ENCODE measurements at regions not wholly inside any gene's neighbourhood (a gene's known extent, or its start where the extent isn't known, plus 50 kb on each side); places are given as distances from the start of the nearest gene placed in this dataset.

DNA sequence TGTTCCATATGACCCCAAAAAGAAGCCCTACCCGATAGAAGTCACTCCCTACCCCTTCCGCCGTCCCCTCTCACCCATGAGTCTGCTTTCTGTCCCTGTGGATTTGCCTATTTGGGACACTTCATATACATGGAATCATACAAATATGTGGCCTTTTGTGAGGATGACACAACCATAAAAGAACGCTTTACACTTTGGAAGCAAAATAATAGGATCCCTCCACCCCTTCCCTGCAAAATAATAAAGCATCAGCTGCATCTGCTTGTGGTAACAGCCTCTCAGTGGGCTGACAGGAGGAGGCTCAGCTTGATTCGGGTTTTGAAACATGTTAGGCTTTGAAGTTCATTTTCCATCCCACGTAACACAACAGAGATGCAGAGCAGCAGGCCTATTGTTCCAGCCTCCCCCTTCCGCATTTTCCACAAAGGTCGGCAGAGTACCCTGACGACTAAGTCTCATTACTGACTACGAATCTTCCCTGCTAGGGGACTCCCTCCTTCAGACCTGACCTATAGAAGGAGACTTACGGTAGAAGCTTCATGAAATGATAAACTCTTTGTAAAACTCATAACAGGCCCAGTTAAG, 99.1 kb downstream of the ALDH8A1 start:
- peaks cover 2 to 4% of the 10 kb centered on the region in 2 experiments for H3K27me3 ChIP-seq (ENCODE audit: control insufficient read depth in 2 of 2, insufficient read depth in 2 of 2, low read length in 2 of 2)
- H2AFZ ChIP-seq (ENCODE audit: low read depth, low read length) = no peak overlapping the region
- H3K27ac ChIP-seq (ENCODE audit: insufficient read depth, low read depth, low read length) = no peak overlapping the region
- DNase-seq (ENCODE audit: low read depth, low spot score) (no peak), FAIRE-seq (no peak)
- H3K79me2 ChIP-seq (ENCODE audit: control insufficient read depth, insufficient read depth, low read length) = no peaks in the 10 kb centered on the region
- TF ChIP-seq, protein P1, sequence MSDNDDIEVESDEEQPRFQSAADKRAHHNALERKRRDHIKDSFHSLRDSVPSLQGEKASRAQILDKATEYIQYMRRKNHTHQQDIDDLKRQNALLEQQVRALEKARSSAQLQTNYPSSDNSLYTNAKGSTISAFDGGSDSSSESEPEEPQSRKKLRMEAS (IDR thresholded peaks at IDR 0.05; ENCODE audit: insufficient read depth, insufficient read length) = no peak
- no peak for TF ChIP-seq JUN (IDR thresholded peaks at IDR 0.05; ENCODE audit: borderline replicate concordance, insufficient read depth, insufficient read length, low read depth)
- TF ChIP-seq POLR2A (IDR thresholded peaks at IDR 0.05; ENCODE audit: low read depth, low read length) = no peak
- TF ChIP-seq, protein P2, sequence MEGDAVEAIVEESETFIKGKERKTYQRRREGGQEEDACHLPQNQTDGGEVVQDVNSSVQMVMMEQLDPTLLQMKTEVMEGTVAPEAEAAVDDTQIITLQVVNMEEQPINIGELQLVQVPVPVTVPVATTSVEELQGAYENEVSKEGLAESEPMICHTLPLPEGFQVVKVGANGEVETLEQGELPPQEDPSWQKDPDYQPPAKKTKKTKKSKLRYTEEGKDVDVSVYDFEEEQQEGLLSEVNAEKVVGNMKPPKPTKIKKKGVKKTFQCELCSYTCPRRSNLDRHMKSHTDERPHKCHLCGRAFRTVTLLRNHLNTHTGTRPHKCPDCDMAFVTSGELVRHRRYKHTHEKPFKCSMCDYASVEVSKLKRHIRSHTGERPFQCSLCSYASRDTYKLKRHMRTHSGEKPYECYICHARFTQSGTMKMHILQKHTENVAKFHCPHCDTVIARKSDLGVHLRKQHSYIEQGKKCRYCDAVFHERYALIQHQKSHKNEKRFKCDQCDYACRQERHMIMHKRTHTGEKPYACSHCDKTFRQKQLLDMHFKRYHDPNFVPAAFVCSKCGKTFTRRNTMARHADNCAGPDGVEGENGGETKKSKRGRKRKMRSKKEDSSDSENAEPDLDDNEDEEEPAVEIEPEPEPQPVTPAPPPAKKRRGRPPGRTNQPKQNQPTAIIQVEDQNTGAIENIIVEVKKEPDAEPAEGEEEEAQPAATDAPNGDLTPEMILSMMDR (IDR thresholded peaks at IDR 0.05; ENCODE audit: extremely low read depth in 1 of 2, insufficient read depth in 1 of 2, low read depth in 1 of 2, low read length in 2 of 2) = no peak
- dilution Hi-C loops (cut with MboI; ENCODE audit: extremely low pct_ligation_motif_present, low sequenced_read_pairs) = no loop called here
- CTCF ChIA-PET = interaction anchor here (0.5 to 0.6 kb wide), 2 partner anchors 294 to 356 kb away, joined by 3 read pairs; no protein-coding TSS in a partner anchor
- no TSS peak for BruUV-seq (replicated peaks)
- H4K20me1 ChIP-seq (replicated peaks; ENCODE audit: control insufficient read depth, extremely low read depth, insufficient read depth, low read length) = no peaks in the 10 kb centered on the region
- intact Hi-C loops (cut with micrococcal nuclease) = no loop called here
- H3K4me2 ChIP-seq (ENCODE audit: insufficient read depth, low read length) = no peak overlapping the region
- POLR2A ChIA-PET = no interaction called here
- no peak overlapping the region for H3K4me3 ChIP-seq (replicated peaks in 1 of 3; ENCODE audit: insufficient read depth in 1 of 3, low read depth in 1 of 3, low read length in 3 of 3)
- no peak overlapping the region for H3K9ac ChIP-seq (replicated peaks; ENCODE audit: extremely low read depth, insufficient read depth, low read length)
- H3K9me1 ChIP-seq (replicated peaks; ENCODE audit: control insufficient read depth, extremely low read depth, insufficient read depth, low read length) = no peaks in the 10 kb centered on the region
- H3K9me3 ChIP-seq (replicated peaks; ENCODE audit: control insufficient read depth, insufficient read depth, low read length) = no peaks in the 10 kb centered on the region
- H3K4me1 ChIP-seq (ENCODE audit: control insufficient read depth, extremely low read depth, insufficient read depth, low read length) = no peaks in the 10 kb centered on the region
- H3K36me3 ChIP-seq (ENCODE audit: control insufficient read depth in 2 of 2, extremely low read depth in 1 of 2, insufficient read depth in 2 of 2, low read length in 2 of 2) = no peaks in the 10 kb centered on the region

- DNase-seq (ENCODE audit: low read depth, low spot score) (no peak), FAIRE-seq (no peak)
- dilution Hi-C loops (cut with MboI; ENCODE audit: extremely low pct_ligation_motif_present, low sequenced_read_pairs) = no loop called here
- H3K4me3 ChIP-seq (replicated peaks in 1 of 3; ENCODE audit: insufficient read depth in 1 of 3, low read depth in 1 of 3, low read length in 3 of 3) = no peak overlapping the region
- H3K9me3 ChIP-seq (replicated peaks; ENCODE audit: control insufficient read depth, insufficient read depth, low read length) = no peaks in the 10 kb centered on the region
- ChIA-PET CTCF (interaction anchor here (0.5 to 2.4 kb wide), 3 partner anchors 91 to 726 kb away, joined by 3 to 7 read pairs (median 3); no protein-coding TSS in a partner anchor), POLR2A (no interaction called here)
- H2AFZ ChIP-seq (ENCODE audit: low read depth, low read length) = no peak overlapping the region
- peaks cover 2 to 4% of the 10 kb centered on the region in 2 experiments for H3K27me3 ChIP-seq (ENCODE audit: control insufficient read depth in 2 of 2, insufficient read depth in 2 of 2, low read length in 2 of 2)
- no peaks in the 10 kb centered on the region for H3K79me2 ChIP-seq (ENCODE audit: control insufficient read depth, insufficient read depth, low read length)
- no peaks in the 10 kb centered on the region for H4K20me1 ChIP-seq (replicated peaks; ENCODE audit: control insufficient read depth, extremely low read depth, insufficient read depth, low read length)
- no TSS peak for BruUV-seq (replicated peaks)
- H3K9me1 ChIP-seq (replicated peaks; ENCODE audit: control insufficient read depth, extremely low read depth, insufficient read depth, low read length) = no peaks in the 10 kb centered on the region
- intact Hi-C loops (cut with micrococcal nuclease) = no loop called here
- no peak overlapping the region for H3K27ac ChIP-seq (ENCODE audit: insufficient read depth, low read depth, low read length)
- TF ChIP-seq, protein P1 (IDR thresholded peaks at IDR 0.05; ENCODE audit: insufficient read depth, insufficient read length) = no peak
- no peak for TF ChIP-seq FOS (IDR thresholded peaks at IDR 0.05; ENCODE audit: borderline replicate concordance, insufficient read depth, low read length)
- H3K4me2 ChIP-seq (ENCODE audit: insufficient read depth, low read length) = no peak overlapping the region
- no peaks in the 10 kb centered on the region for H3K4me1 ChIP-seq (ENCODE audit: control insufficient read depth, extremely low read depth, insufficient read depth, low read length)
- no peak overlapping the region for H3K9ac ChIP-seq (replicated peaks; ENCODE audit: extremely low read depth, insufficient read depth, low read length)
- no peaks in the 10 kb centered on the region for H3K36me3 ChIP-seq (ENCODE audit: control insufficient read depth in 2 of 2, extremely low read depth in 1 of 2, insufficient read depth in 2 of 2, low read length in 2 of 2)
Measured at GRCh38 chr6:134849920-134850447, 99.9 kb downstream of the ALDH8A1 start.

Data from endothelial cell of umbilical vein (primary cell).